Endothelial cell of hepatic sinusoid (primary cell): ENCODE measurements at regions not wholly inside any gene's neighbourhood (a gene's known extent, or its start where the extent isn't known, plus 50 kb on each side); places are given as distances from the start of the nearest gene placed in this dataset.
"Not testable (repeated sequence)": the region's sequence is repeated elsewhere in the genome, so short reads cannot be mapped to it uniquely, and the experiment has no call there.

Experiments used
- in situ Hi-C: cut with HindIII; loops from 2 replicates; pipeline ENCODE4 v1.10.0; 2017; ENCODE audit warnings: low sequenced_read_pairs

- in situ Hi-C loops: no loop called here
These were observed 159.3 kb upstream of the TNFAIP3 start for GRCh38 chr6:137707590-137708360.

GRCh38 chr6:137708481-137708880 lies 158.6 kb upstream of the TNFAIP3 start:
- in situ Hi-C loops: no loop called here

GRCh38 chr6:137709424-137710236 lies 157.4 kb upstream of the TNFAIP3 start:
- in situ Hi-C loops: no loop called here

GRCh38 chr6:137711972-137712371 lies 155.1 kb upstream of the TNFAIP3 start:
- in situ Hi-C loops: no loop called here

GRCh38 chr6:137712587-137712986 lies 154.5 kb upstream of the TNFAIP3 start:
- in situ Hi-C loops: no loop called here

GRCh38 chr6:137715589-137716045 lies 151.4 kb upstream of the TNFAIP3 start:
- in situ Hi-C loops: no loop called here

GRCh38 chr6:137717074-137718073 lies 149.7 kb upstream of the TNFAIP3 start:
- in situ Hi-C loops: no loop called here

GRCh38 chr6:137718903-137719302 lies 148.2 kb upstream of the TNFAIP3 start:
- in situ Hi-C loops: not testable (repeated sequence)

- in situ Hi-C loops: no loop called here
These were observed 144.2 kb upstream of the TNFAIP3 start for GRCh38 chr6:137722749-137723272.

- in situ Hi-C loops: no loop called here
These were observed 143.6 kb upstream of the TNFAIP3 start for GRCh38 chr6:137723273-137724017.

GRCh38 chr6:137724018-137724403 lies 143.0 kb upstream of the TNFAIP3 start:
- in situ Hi-C loops: no loop called here

- in situ Hi-C loops: no loop called here
These were observed 142.4 kb upstream of the TNFAIP3 start for GRCh38 chr6:137724495-137725211.

- in situ Hi-C loops: no loop called here
These were observed 141.1 kb upstream of the TNFAIP3 start for GRCh38 chr6:137725949-137726348.

GRCh38 chr6:137726582-137726981 lies 140.5 kb upstream of the TNFAIP3 start:
- in situ Hi-C loops: no loop called here

- in situ Hi-C loops: no loop called here
These were observed 139.8 kb upstream of the TNFAIP3 start for GRCh38 chr6:137727216-137727765.

- in situ Hi-C loops: no loop called here
These were observed 138.4 kb upstream of the TNFAIP3 start for GRCh38 chr6:137728386-137729349.

- in situ Hi-C loops: loop anchor here (5.0 kb wide), 1 partner anchor 92 kb away; no protein-coding TSS in a partner anchor
These were observed 137.0 kb upstream of the TNFAIP3 start for GRCh38 chr6:137729866-137730629.
